Esophagus muscularis mucosa (tissue), 4 donors: ENCODE measurements at regions not wholly inside any gene's neighbourhood (a gene's known extent, or its start where the extent isn't known, plus 50 kb on each side); places are given as distances from the start of the nearest gene placed in this dataset.

Experiments used
- DNase-seq: peaks from one replicate; pipeline ENCODE4 v3.0.0-alpha.2; 2017; ENCODE audit errors: extremely low spot score
- H3K27ac ChIP-seq, 4 donors: fragments of 200-600 bp; sonication (generic); replicated peaks in 1 of 4; 1 replicate in 3 of 4; 2 replicates in 1 of 4; pipeline ENCODE4 v1.5.1; 2016 to 2019; ENCODE audit warnings: mild to moderate bottlenecking in 1 of 4
- H3K27me3 ChIP-seq, 4 donors: fragments of 200-600 bp; sonication (generic); one replicate each; pipeline versions ENCODE4 v1.5.1 to v1.6.0; 2016 to 2019
- H3K36me3 ChIP-seq, 4 donors: fragments of 200-600 bp; sonication (generic); one replicate each; pipeline ENCODE4 v1.5.1; 2016 to 2019
- H3K4me1 ChIP-seq, 4 donors: fragments of 200-600 bp; sonication (generic); one replicate each; pipeline ENCODE4 v1.5.1; 2016 to 2019
- H3K4me3 ChIP-seq, 4 donors: fragments of 200-600 bp; sonication (generic); 1 replicate in 2 of 4; 2 replicates in 2 of 4; pipeline ENCODE4 v1.5.1; 2016 to 2019; ENCODE audit warnings: mild to moderate bottlenecking in 4 of 4, moderate library complexity in 1 of 4
- H3K9me3 ChIP-seq, 4 donors: fragments of 200-600 bp; sonication (generic); 1 replicate in 3 of 4; 2 replicates in 1 of 4; pipeline ENCODE4 v1.5.1; 2016 to 2019
- CTCF ChIP-seq, 3 experiments: fragments of 200-600 bp in 2 of 3; fragments of 450-650 bp in 1 of 3; sonication (generic) in 2 of 3; IDR thresholded peaks; one replicate each; pipeline ENCODE4 v1.5.1; 2017 to 2019; ENCODE audit warnings: antibody characterized with exemption in 3 of 3, mild to moderate bottlenecking in 2 of 3, moderate library complexity in 1 of 3
- EP300 ChIP-seq: sonication (generic); formaldehyde crosslinking; IDR thresholded peaks from one replicate; pipeline ENCODE4 v1.6.1; 2017; ENCODE audit warnings: antibody characterized with exemption
- POLR2A ChIP-seq: fragments of 450-650 bp; IDR thresholded peaks from one replicate; pipeline ENCODE4 v1.6.1; 2017; ENCODE audit warnings: antibody characterized with exemption, moderate library complexity, mild to moderate bottlenecking, low read depth
- POLR2AphosphoS5 ChIP-seq, 2 donors: sonication (generic); formaldehyde crosslinking; IDR thresholded peaks; one replicate each; pipeline ENCODE4 v1.6.1; 2017; ENCODE audit warnings: antibody characterized with exemption in 2 of 2
- WGBS: methylation state at CpG from one replicate; pipeline ENCODE4 v1.1.5; 2018; 5-methylcytosine and 5-hydroxymethylcytosine counted together
- intact Hi-C: fragments of 100-400 bp; cut with DNase I; formaldehyde crosslinking; loops from one replicate; pipeline ENCODE4 v1.15.1; 2023

GRCh38 chr14:94690896-94691659 is 78.8 kb downstream of the GSC start:
- peaks cover 0 to 19% (median 0%) of the 10 kb centered on the region in 4 donors for H3K27me3 ChIP-seq
- no peak overlapping the region for H3K27ac ChIP-seq
- H3K36me3 ChIP-seq: no peaks in the 10 kb centered on the region
- DNase-seq: no peak
- no peaks in the 10 kb centered on the region for H3K9me3 ChIP-seq
- H3K4me3 ChIP-seq: no peak overlapping the region
- no peak for TF ChIP-seq EP300
- no peak for TF ChIP-seq CTCF (IDR thresholded peaks at IDR 0.05)
- TF ChIP-seq POLR2A: no peak
- no peak for TF ChIP-seq POLR2AphosphoS5 (IDR thresholded peaks at IDR 0.05)
- intact Hi-C loops: no loop called here
- WGBS: 95% methylated on average over 27 of the region's 31 CpGs
- H3K4me1 ChIP-seq: peaks cover 0 to 9% (median 7%) of the 10 kb centered on the region in 4 donors

GRCh38 chr14:94690486-94690885 is 78.3 kb downstream of the SERPINA3 start:
- Histone ChIP-seq H3K4me3 (no peak overlapping the region), H3K36me3 (no peaks in the 10 kb centered on the region), H3K4me1 (peaks cover 0 to 9% (median 7%) of the 10 kb centered on the region in 4 donors), H3K9me3 (no peaks in the 10 kb centered on the region), H3K27ac (no peak overlapping the region), H3K27me3 (peaks cover 0 to 21% (median 0%) of the 10 kb centered on the region in 4 donors)
- DNase-seq: no peak
- intact Hi-C loops: no loop called here
- 79% methylated on average over 12 of the region's 14 CpGs for WGBS
- TF ChIP-seq EP300 (no peak), POLR2AphosphoS5 (IDR thresholded peaks at IDR 0.05) (no peak), CTCF (IDR thresholded peaks at IDR 0.05) (no peak), POLR2A (no peak)

DNA sequence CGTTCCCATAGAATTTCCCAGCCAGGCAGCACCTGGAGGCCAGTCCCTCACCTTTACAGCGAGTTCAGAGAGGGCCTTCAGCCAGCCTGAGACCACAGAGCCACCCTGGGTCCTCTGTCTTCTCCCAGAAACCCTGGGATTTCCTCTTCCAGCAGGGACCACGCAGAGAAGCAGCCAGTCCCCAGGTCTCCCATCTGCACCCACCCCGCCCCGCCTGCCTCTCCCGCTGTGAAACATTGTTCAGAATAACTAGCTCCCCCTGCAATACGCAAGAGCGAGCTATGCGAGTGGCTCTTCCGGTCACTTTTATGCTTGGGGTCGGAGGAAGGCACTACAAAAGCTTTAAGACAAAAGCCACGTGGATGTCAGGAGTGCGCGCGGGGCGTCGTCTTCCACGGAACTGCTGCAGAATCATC is 77.8 kb downstream of the SERPINA3 start:
- Histone ChIP-seq H3K27me3 (peaks cover 0 to 21% (median 0%) of the 10 kb centered on the region in 4 donors), H3K4me3 (no peak overlapping the region), H3K27ac (no peak overlapping the region), H3K4me1 (peaks cover 0 to 9% (median 7%) of the 10 kb centered on the region in 4 donors), H3K9me3 (no peaks in the 10 kb centered on the region), H3K36me3 (no peaks in the 10 kb centered on the region)
- DNase-seq: no peak
- TF ChIP-seq CTCF (IDR thresholded peaks at IDR 0.05): no peak
- 85% methylated on average over 18 of the region's 18 CpGs for WGBS
- intact Hi-C loops: loop anchor here (5.0 kb wide), 1 partner anchor 742 kb away; no protein-coding TSS in a partner anchor

- WGBS: 24% methylated on average over 22 of the region's 35 CpGs
- TF ChIP-seq CTCF (IDR thresholded peaks at IDR 0.05) (peak in 2 of 3 experiments; percentile 88 to 97), POLR2A (no peak)
- Histone ChIP-seq H3K4me3 (peak overlapping the region in 3 of 4 donors; percentile 18 to 32 (median 27)), H3K4me1 (peaks cover 0 to 9% (median 7%) of the 10 kb centered on the region in 4 donors), H3K36me3 (no peaks in the 10 kb centered on the region), H3K9me3 (no peaks in the 10 kb centered on the region), H3K27ac (no peak overlapping the region), H3K27me3 (peaks cover 0 to 21% (median 0%) of the 10 kb centered on the region in 4 donors)
- intact Hi-C loops: loop anchor here (5.0 kb wide), 1 partner anchor 743 kb away; no protein-coding TSS in a partner anchor
- DNase-seq: no peak
Observed at GRCh38 chr14:94689218-94689984, 77.2 kb downstream of the SERPINA3 start.
